DOHH2 (cell line): ENCODE measurements at regions not wholly inside any gene's neighbourhood (a gene's known extent, or its start where the extent isn't known, plus 50 kb on each side); places are given as distances from the start of the nearest gene placed in this dataset.

Source experiments
- H3F3A ChIP-seq: fragments of 200-600 bp; sonication (generic), shearing (Covaris generic); 2 replicates; pipeline ENCODE4 v1.6.0; 2016; ENCODE audit warnings: antibody characterized with exemption, mild to moderate bottlenecking; ENCODE audit not compliant: control insufficient read depth, insufficient read depth
- H3K27ac ChIP-seq: fragments of 200-600 bp; sonication (generic); 2 replicates; pipeline ENCODE4 v1.5.1; 2014; ENCODE audit warnings: low read depth, mild to moderate bottlenecking, low read length, moderate library complexity
- H3K27me3 ChIP-seq: fragments of 200-600 bp; sonication (generic); 2 replicates; pipeline ENCODE4 v1.6.1; 2014; ENCODE audit warnings: mild to moderate bottlenecking, low read length, mixed read lengths; ENCODE audit not compliant: control insufficient read depth
- H3K36me3 ChIP-seq: fragments of 200-600 bp; sonication (generic); 2 replicates; pipeline ENCODE4 v1.6.1; 2014; ENCODE audit warnings: mild to moderate bottlenecking, low read length, moderate library complexity, mixed read lengths; ENCODE audit not compliant: control insufficient read depth
- H3K4me1 ChIP-seq: fragments of 200-600 bp; sonication (generic); 2 replicates; pipeline ENCODE4 v1.6.1; 2014; ENCODE audit warnings: mild to moderate bottlenecking, low read length, mixed read lengths; ENCODE audit not compliant: control insufficient read depth
- H3K4me2 ChIP-seq: fragments of 200-600 bp; sonication (generic); 2 replicates; pipeline ENCODE4 v1.6.0; 2014; ENCODE audit warnings: mild to moderate bottlenecking, low read length, moderate library complexity
- H3K4me3 ChIP-seq: fragments of 200-600 bp; sonication (generic); 2 replicates; pipeline ENCODE4 v1.5.1; 2014; ENCODE audit warnings: mild to moderate bottlenecking, low read length, mixed read lengths
- H3K79me2 ChIP-seq: fragments of 200-600 bp; sonication (generic); 2 replicates; pipeline ENCODE4 v1.6.1; 2014; ENCODE audit warnings: mild to moderate bottlenecking, low read length, mixed read lengths; ENCODE audit not compliant: control insufficient read depth
- H3K9me2 ChIP-seq: fragments of 200-600 bp; sonication (generic); replicated peaks from 2 replicates; pipeline ENCODE4 v1.6.1; 2014; ENCODE audit warnings: mild to moderate bottlenecking, low read length, mixed read lengths; ENCODE audit not compliant: control insufficient read depth
- H3K9me3 ChIP-seq: fragments of 200-600 bp; sonication (generic); 2 replicates; pipeline ENCODE4 v1.6.1; 2014; ENCODE audit warnings: antibody characterized with exemption, low read length, mixed read lengths; ENCODE audit not compliant: control insufficient read depth, insufficient read depth
- H4K20me1 ChIP-seq: fragments of 200-600 bp; sonication (generic); 2 replicates; pipeline ENCODE4 v1.6.0; 2014; ENCODE audit warnings: low read depth, mild to moderate bottlenecking, antibody characterized with exemption, low read length, moderate library complexity; ENCODE audit not compliant: control insufficient read depth, insufficient read depth
- CTCF ChIP-seq: fragments of 200-600 bp; sonication (generic); IDR thresholded peaks from one replicate; pipeline ENCODE4 v1.5.1; 2014; ENCODE audit warnings: antibody characterized with exemption, mild to moderate bottlenecking, low read depth, low read length; ENCODE audit not compliant: poor library complexity, severe bottlenecking
- EZH2phosphoT487 ChIP-seq: fragments of 200-600 bp; sonication (generic); IDR thresholded peaks from 2 replicates; pipeline ENCODE4 v1.6.1; 2017; ENCODE audit warnings: borderline replicate concordance, mild to moderate bottlenecking, antibody characterized with exemption, low read length, moderate library complexity, mixed read lengths

DNA sequence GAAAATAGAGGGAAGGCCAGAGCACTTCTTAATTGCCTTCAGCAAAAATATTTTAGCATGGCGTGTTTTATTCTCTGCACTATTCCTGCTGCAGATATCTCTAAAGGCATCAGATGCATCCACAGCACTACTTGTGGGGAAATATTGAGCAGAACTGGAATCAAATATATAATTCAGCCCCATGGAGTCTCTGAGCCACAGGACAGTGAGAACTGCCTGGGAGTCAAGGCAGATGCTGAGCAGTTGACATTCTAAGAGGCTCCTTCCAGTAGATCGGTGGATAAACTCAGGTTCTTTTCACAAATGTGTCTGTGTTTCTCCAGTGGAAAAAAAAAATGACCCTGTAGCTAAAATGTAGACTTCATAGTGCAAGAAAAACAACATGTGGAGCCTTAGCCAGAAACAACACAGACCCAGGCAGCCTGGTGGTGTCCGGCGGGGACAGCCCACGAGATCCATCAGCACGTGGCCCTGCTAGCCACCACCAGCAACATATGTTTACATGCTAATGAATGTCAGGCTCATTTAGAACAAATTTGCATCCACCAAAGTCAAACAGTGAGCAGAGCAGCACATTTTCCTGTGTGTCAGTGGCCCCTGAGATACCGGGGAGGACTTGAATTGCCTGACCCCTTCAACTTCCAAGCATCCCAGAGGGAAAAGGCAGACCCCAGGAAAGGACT is 123.3 kb upstream of the PFKP start:
- H3K4me2 ChIP-seq = no peak overlapping the region
- H3K9me3 ChIP-seq = no peaks in the 10 kb centered on the region
- no peaks in the 10 kb centered on the region for H3F3A ChIP-seq
- H3K27ac ChIP-seq = no peak overlapping the region
- H3K9me2 ChIP-seq = no peaks in the 10 kb centered on the region
- H3K79me2 ChIP-seq = no peaks in the 10 kb centered on the region
- H3K4me1 ChIP-seq = no peaks in the 10 kb centered on the region
- H3K4me3 ChIP-seq = no peak overlapping the region
- H4K20me1 ChIP-seq = no peaks in the 10 kb centered on the region
- no peaks in the 10 kb centered on the region for H3K36me3 ChIP-seq
- TF ChIP-seq EZH2phosphoT487 = no peak
- no peak for TF ChIP-seq CTCF
- H3K27me3 ChIP-seq = no peaks in the 10 kb centered on the region

GRCh38 chr10:2942938-2943337 is 124.4 kb upstream of the PFKP start:
- Histone ChIP-seq H3K36me3 (no peaks in the 10 kb centered on the region), H3K27ac (no peak overlapping the region), H3K9me3 (no peaks in the 10 kb centered on the region), H3K27me3 (no peaks in the 10 kb centered on the region), H3K4me3 (no peak overlapping the region), H3F3A (no peaks in the 10 kb centered on the region), H3K79me2 (no peaks in the 10 kb centered on the region), H3K9me2 (no peaks in the 10 kb centered on the region), H3K4me1 (no peaks in the 10 kb centered on the region), H3K4me2 (no peak overlapping the region), H4K20me1 (no peaks in the 10 kb centered on the region)
- TF ChIP-seq CTCF = no peak
- no peak for TF ChIP-seq EZH2phosphoT487

- no peaks in the 10 kb centered on the region for H3K4me1 ChIP-seq
- H4K20me1 ChIP-seq = no peaks in the 10 kb centered on the region
- H3K4me3 ChIP-seq = no peak overlapping the region
- no peaks in the 10 kb centered on the region for H3K9me2 ChIP-seq
- no peaks in the 10 kb centered on the region for H3K79me2 ChIP-seq
- no peaks in the 10 kb centered on the region for H3F3A ChIP-seq
- H3K36me3 ChIP-seq = no peaks in the 10 kb centered on the region
- H3K4me2 ChIP-seq = no peak overlapping the region
- no peaks in the 10 kb centered on the region for H3K9me3 ChIP-seq
- no peaks in the 10 kb centered on the region for H3K27me3 ChIP-seq
- no peak for TF ChIP-seq EZH2phosphoT487
- no peak for TF ChIP-seq CTCF
- H3K27ac ChIP-seq = no peak overlapping the region
These were observed 128.5 kb upstream of the PFKP start for GRCh38 chr10:2938869-2939268.
